Stimulated activated CD4-positive, alpha-beta T cell treated with anti-CD3 and anti-CD28 coated beads, Interleukin-12 subunit alpha, Interleukin-12 subunit beta, amount 100 ng/mL, for 24 hours (primary cell): ENCODE measurements at regions not wholly inside any gene's neighbourhood (a gene's known extent, or its start where the extent isn't known, plus 50 kb on each side); places are given as distances from the start of the nearest gene placed in this dataset.
"Not testable (repeated sequence)": the region's sequence is repeated elsewhere in the genome, so short reads cannot be mapped to it uniquely, and the experiment has no call there.

Experiments
- DNase-seq, 2 experiments: peaks; one replicate each; pipeline ENCODE4 v3.0.0-alpha.2; 2020; ENCODE audit warnings: low read depth in 2 of 2

DNA sequence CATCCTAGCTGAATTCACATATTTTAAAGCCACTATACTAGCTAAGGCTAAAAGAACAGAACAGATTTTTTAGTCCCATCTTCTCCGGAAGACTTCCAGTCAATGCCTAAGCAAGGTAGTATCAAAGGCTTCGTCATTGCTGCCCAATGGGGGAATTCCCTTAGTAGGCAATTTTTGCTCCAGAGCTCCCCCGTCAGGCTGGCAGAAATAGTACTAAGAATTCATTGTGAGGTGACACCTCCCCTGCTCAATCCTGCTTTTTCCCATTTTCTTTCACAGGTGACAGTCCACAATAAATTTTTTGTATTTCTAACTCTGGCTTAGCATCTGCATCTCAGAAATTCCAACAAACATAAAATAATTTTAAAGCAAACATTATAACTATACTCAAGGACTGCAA, 52.8 kb upstream of the SRSF6 start:
- DNase-seq: peak in 1 of 2 experiments; percentile 35

DNA sequence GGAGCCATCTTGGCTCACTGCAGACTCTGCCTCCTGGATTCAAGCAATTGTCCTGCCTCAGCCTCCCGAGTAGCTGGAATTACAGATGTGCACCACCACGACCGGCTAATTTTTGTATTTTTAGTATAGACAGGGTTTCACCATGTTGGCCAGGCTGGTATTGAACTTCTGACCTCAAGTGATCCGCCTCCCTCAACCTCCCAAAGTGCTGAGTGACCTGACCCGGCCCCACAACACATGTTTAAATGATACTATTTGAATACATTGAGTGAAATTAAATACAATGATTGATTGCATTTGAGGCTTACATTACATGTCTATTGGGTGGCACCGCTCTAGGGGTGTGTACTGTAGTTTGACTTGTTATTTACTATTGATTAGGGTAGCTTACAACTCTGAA, 56.8 kb upstream of the SRSF6 start:
- DNase-seq: not testable (repeated sequence)

DNA sequence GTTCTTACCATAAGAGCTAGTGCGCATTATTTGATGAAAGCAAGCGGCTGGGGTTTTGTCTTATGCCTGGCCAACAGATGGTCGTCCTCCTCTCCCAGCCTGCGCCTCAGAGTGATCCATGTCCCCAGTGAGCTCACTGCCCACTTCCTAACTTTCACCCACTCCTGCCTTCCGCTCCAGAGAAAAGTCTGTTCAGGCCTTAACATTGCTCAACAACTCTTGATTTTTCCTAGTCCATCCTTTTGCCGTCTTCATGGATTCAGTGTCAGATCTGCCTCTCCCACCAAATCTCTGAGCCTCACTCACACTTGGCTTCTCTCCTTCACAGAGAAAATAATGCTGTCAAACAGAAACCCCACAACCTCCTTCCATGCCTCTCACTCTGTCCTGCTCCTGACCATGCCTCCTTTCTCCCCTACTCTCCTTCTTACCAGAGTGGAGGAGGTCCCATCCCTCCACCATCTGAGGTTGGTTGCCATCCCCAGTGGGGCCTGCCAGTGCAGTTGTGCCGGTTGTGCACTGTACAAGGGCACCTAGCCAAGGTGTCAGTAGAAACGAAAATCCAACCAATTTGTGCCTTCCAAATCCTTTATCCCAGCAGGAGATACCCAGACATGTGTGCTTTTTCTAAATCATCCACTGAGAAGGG, 58.9 kb upstream of the SRSF6 start:
- DNase-seq: no peak

DNA sequence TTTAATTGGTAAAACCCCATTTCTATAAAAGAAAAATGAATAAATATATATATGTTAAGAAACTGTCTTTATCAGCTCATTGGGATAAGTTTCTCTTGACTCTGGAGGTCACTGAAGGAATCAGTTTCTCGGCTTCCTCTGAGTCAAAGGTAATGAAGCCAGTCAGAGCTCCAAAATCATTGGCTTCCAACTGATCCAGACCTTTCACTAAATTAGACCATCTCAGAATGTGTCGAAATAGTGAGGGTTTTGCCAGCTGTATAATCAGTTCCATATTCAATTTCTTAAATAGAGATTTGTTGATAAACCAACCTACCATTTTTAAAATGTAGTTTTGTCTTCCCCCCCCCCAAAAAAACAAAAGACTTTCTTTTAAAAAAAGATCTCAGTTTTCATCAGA, 60.5 kb upstream of the SRSF6 start:
- DNase-seq: no peak

DNA sequence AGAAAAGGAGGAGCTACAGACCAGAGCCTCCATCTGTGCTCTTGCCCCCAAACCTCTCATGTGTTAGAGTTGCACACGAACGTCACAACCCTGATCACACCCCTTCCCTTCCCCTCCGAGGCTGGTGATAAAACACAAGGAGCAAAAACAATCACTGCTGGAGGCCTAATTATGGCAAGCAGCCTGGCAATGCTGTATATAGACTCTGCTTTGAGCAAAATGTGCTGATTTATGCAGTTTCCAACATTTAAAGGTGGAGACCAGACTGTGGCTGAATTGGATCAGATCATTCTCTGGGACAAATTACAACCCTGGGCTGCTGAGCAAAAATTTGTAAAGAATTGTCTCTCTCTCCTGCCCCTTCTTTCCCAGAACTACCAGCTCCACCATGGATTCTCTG, 64.6 kb upstream of the SRSF6 start:
- no peak for DNase-seq

DNA sequence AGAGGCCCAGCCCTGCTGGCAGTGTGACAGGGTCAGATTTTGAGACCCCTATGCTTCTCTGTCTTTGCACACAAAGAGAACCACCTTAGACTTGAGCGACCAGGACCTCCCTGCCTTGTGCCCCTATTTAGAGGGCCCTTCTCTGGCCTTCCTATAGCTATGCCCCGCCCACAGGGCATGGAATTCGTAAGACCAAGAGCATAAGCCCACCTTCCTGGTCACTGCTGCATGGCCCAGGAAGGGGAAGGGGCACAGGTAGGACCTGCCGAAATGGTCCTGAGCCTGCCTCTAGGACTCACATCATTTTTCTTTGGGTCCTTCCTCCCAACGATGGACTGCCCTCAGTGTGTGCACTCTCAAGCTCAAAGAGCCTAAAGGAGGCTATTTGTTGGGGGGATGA, 65.1 kb upstream of the SRSF6 start:
- no peak for DNase-seq

DNA sequence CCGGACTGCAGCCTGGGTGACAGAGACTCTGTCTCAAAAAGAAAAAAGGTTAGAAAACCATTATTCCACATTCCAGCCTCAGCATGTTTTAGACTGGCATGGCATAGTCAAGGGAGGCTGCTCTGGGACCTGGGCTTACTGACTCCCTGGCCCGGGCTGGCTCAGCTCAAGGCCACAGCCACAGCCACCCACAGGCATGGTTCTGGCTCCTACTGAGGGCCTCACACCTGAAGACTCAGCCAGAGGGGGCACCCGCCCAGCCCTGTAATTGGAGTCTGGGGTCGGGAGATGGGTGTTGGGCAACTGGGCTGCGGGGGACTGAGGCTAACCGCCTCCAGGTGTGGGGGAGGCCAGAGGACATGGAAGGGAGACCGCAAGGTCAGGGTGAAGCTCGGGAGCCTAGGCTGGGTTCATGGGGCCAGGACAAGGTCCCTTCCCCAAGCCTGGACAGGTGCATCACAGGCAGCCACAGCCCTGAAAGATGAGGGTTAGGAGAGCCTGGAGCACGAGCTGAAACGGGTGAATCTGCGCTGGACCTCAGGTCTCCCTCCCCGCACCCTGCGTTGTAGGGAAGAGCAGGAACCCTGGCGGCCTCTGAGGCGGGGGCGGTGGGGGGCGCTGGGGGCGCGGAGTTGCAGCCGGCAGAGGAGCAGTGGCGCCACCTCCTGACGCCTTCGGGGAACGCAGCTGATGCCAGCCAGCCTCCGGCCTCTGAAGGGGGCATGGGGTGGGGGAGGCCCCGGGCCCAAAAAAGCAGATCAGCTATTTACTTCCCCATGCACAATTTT, 67.7 kb upstream of the SRSF6 start:
- DNase-seq: no peak

DNA sequence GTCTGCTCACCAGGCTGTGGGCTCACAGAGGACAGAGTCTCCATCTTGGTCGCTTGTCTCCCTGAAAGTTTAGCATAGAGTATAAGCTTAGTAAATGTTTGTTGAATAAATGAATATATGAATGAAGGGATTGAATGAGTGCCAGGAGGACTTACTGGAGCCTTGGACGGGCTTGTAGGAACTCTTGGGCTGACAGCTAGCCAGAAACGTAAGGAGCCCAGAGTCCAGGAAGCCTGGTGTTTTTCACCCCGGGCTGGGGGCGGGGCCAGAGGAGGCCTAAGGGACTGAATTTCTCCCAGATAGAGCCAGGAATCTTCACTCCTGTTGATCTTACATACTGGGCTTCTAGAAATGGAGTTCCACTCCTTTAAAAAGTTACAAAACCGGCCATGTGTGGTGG, 68.5 kb upstream of the SRSF6 start:
- DNase-seq: no peak

DNA sequence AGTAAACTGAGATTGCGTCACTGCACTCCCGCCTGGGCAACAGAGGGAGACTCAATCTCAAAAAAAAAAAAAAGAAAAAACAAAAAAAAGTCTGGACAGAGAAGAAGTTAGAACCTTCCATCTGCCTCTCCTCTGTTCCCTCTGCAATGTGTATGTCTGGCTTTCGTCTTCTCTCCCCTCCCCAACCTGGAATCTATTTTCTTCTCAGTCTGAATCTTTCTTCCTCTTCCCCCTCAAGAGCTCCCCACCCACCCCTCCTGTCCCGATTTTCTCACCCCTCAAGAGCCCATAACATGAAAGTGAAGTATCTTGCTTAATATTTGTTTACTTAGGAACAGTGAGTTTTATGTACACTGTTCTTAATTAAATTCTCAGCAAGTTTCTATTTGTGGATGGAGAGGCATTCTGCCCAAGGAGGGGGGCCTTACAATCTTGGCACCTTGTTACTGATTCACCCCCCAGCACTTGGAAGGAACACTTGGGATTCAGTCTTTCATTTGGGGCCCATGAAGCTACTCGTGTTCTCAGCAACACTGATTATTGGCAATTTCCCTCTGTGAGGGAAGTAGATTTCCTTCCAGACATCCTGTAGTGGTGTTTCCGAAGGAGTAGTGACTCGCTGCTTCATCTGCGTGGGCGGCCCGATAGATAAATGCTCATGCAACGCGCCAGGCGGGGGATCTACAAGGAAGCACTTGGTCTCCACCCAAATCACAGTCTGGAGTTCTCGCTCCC, 69.3 kb upstream of the SRSF6 start:
- no peak for DNase-seq

DNA sequence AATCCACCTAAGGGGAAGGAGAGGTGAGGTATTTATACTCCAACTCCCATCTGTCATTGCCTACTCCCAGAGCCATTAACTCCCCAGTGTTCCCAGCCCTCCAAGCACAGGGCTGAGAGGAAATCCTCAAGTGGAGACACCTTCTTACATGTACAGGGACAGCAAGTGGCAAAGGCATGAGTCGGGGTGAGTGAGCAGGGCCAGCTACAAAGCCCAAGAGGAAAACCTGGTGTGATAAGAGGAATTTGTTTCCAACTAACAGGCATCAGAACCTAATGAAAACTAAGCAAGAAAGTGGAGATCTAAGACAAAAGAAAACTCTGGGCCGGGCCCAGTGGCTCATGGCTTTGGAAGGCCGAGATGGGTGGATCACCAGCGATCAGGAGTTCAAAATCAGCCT, 70.0 kb upstream of the SRSF6 start:
- DNase-seq: no peak

DNA sequence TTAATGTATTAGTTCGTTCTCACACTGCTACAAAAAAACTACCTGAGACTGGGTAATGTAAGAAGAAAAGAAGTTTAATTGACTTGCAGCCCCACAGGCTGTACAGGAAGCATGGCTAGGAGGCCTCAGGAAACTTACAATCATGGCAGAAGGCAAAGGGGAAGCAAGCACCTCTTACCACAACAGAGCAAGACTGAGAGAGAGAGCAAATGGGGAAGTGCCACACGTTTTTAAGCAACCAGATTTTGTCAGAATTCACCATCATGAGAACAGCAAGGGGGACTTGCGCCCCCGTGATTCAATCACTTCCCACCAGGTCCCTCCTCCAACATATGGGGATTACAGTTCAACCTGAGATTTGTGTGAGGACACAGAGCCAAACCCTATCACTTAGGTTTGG, 70.8 kb upstream of the SRSF6 start:
- no peak for DNase-seq

DNA sequence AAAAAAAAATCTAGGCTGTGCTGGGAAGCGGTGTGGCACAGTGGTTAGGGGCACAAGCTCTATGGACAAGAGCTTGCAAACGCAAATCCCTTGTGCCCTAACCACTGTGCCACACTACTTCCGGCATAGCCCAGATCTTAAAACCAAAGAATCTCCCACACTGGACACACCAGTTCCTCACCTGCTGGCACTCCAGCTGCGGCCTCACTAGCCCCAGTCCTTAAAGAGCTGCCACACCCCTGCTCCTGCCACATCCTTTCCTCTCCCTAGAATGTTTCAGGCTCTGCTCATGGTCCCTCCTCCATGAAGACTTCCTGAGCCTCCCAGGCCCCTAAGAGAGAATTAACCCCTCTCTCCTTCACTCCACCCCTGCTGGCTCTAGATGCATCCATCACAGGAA, 71.8 kb upstream of the SRSF6 start:
- DNase-seq: no peak

DNA sequence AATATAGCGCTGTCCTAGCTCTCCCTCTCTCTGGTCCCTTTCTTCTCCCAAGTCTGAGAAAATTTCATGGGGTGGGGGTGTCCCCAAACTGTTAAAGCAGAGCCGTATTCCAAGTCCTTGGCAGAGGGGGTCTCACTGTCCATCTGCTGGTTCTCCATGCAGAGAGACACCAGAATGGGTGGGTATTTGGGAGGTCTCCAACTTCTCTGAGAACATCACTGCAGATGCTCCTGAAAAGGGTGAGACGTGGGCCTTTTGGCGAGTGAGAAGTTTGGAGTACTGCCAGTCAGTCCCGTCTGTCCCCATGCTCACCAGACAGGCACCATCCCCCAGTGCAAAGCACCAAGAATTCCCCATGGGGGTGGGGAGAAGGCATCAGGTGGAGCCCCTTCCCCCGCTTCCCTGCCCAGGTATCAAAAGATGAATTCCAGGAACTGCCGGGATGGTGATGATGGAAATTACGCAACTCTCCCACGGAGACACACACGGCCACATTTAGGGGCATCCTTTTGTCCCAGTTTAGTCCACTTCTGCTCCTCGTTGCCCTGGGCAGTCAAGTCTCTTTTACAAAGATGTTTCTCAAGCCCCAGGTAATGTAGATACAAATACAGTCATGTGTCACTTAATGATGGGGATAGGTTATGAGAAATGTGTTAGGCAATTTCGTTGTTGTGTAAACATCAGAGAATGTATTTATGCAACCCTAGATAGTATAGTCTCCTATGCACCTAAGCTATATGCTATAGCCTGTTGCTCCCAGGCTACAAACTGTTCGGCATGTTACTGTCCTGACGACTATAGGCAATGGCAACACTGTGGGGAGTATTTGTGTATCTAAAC, 73.4 kb upstream of the SRSF6 start:
- no peak for DNase-seq

DNA sequence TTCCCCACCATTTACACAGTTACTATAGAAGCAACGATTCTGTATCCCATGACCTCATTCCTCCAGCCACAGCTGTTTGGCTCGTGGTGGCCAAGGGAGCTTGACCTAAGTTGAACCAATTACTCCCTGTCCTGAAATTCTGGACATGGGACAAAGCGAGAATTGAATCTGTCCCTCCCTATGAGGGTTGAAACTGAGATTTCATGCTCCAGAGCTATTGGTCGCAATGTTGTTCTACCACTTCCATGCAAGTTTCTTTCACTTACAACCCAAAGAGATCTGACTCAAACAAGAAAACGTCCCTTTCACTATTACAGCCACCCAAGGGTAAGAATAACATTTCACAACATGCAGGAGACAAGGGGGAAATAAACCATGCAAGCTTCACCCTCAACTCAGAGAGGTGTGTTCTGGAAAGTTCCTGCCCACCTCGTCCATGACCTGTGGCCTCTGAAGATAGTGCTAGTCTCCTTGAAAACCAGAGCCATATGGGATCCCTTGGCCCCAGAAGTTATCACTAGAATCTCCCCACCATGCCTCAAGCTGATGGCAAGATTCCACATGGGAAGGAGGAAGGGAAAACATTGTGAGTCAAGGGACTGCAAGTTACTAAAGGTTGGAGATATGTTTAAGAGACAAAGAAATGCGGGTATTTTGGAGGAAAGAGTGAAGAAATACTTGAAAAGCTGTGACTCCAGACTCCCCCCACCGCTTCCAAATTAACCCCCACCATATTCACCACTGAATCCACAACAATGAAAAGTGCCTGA, 74.5 kb upstream of the SRSF6 start:
- no peak for DNase-seq

DNA sequence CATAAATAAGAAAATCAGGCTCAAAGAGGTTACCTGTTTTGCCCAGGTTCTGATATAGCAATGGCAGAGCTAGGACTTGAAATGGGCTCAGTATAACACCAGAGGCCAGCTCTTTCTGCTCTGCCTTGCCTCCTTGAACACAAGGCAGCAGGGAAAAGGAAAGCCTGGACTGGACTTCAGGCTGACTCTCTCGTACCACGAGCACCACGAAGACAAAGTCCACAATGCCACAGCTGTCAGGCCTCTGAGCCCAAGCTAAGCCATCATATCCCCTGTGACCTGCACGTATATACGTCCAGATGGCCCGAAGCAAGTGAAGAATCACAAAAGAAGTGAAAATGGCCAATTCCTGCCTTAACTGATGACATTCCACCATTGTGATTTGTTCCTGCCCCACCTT, 75.6 kb upstream of the SRSF6 start:
- not testable (repeated sequence) for DNase-seq

DNA sequence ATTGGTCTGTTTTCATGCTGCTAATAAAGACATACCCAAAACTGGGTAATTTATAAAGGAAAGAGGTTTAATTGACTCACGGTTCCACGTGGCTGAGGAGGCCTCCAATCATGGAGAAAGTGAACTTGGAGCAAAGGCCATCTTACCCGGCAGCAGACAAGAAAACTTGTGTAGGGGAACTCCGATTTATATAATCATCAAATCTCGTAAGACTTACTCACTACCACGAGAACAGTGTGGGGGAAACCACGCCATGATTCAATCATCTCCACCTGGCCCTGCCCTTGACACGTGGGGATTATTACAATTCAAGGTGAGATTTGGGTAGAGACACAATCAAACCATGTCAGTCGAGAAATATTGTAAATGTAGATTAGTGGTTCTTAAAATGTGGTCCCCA, 76.2 kb upstream of the SRSF6 start:
- DNase-seq: not testable (repeated sequence)

DNA sequence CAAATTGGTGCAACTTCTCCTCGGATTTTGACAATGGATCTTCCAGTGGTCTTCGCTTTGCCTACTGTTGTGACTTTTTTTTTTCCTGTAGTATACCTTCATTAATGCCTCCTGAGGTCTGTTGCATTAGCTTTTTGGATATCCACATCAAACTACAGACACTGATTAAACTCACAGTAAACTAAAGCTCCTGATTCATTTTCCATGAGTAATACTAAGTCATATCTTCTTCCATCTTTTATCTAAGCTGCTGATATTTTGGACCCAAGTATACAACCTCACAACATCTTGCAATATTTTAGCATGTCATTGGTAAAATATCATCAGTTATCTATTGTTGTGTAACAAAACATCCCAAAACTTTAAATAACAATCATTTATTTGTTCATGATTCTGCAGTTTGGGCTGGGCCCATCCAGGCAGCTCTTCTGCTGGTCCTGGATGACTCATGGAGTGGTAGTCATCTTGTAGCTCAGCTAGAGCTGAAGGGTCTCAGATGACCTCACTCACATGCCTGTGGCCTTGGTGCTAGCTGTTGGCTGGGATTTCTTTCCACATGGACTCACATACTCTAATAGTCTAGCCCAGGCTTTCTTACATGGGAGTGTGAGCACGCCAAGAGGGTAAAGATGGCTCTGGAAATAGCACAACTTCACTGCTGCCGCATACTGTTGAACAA, 78.3 kb upstream of the SRSF6 start:
- no peak for DNase-seq

DNA sequence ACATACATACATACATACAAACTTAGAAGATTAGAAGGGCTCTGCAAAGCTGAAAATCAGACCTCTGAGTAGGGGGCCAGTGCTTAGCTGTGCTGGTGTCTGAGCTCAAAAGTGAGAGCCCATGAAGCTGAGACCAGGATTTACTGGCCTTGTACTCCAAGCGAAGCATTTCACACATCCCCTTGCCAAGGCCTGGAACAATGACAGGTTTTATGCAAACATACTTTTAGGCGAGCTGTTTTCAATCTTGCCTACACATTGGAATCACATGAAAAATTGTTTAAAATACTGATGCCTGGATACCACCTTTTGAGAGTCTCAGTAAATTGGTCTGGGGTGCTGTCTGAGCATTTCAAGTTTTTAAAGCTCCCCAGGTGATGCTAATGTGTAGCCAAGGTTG, 80.9 kb upstream of the SRSF6 start:
- DNase-seq: no peak

DNA sequence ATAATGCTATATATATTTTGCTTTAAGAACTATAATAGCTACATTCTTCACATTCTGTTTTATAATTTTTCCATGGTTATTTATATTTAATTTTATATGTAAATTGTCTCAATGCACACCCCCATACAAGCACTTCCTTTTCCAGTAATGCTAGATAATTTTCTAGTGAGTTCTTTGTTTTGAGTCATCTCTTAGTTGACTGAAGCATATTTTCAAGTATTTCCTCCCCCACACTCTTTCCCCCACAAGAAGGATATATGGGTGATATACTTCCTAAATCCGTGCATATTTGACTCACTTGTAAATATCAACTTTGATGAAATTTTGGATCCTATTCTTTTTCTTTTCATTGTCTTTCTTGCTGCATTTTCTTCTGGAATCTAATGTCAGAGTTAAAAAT, 82.1 kb upstream of the SRSF6 start:
- DNase-seq: no peak

DNA sequence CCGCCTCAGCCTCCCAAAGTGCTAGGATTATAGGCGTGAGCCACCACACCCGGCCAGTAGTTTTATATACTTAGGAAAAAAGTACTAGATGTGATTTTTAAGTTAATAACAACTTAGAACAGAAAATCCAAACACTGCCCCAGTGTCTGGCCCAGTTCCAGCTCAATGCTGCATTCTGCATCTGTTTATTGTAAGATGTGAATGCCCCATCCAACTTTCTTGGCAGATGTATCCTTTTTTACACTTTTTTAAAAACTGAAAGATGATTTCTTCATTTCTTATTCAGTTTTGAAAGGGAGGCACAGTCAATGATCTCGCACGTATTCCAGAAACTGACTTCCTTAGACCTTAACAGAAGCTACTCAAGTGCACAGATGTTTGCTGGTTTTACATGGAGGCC, 85.6 kb upstream of the SRSF6 start:
- no peak for DNase-seq

DNA sequence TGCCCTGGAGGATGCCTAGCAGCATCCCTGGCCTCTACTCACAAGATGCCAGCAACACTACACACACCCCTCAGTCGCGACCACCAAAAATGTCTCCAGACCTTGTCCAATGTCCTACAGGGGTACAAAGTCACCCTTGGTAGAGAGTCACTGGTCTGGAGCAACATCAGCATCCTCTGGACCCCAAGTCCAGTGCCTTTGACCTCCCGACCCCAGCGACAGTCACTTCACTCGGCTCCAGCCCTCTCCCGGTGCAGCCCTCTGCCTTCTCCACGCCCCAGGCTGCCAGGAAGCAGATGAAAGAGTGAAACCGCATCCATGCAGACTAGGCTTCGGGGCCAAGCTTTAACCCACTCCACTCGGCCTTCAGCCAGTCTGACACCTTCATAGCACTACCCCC, 92.0 kb upstream of the SRSF6 start:
- DNase-seq: no peak
